ENCODE measurements at regions not wholly inside any gene's neighbourhood (a gene's known extent, or its start where the extent isn't known, plus 50 kb on each side); places are given as distances from the start of the nearest gene placed in this dataset.

DNA sequence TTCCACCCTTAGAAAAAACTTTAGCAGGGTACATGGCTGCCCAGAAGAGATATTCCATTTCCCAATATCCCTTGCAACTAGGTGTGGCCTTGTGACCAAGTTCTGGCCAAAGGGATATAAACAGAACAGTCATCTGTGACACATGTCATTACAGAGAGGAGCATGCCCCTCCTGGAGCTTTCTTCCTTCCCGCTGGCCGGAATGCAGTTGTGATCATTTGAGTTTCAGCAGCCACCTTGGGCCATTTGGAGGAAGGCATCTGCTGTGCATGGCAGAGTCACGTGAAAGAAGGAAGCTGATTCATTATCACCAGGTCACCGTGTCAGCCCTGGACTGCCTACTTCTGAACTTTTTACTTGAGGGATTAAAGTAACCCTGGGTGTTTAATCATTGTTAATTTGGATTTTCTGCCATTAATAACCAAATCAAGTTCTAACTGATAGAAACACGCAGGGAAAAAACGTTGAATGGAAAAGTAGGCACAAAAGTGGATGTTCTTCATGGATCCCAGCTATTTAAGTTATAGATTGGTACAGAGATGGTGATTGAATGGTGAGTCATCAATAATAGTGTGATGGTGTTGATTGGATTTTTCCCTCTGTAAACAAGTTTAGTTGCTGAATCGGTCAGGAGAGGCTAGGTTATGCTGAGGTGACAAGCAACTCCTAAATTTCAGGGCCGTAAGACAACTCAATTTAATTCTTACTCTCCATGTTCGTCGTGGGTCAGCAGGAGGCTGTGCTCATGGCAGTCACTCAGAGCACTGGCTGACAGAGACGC lies 80.7 kb upstream of the CCDC167 start:
- peaks cover 3% of the 10 kb centered on the region for H3K27me3 Mint-ChIP-seq (ENCODE audit: low read depth)
- H3K27ac Mint-ChIP-seq (ENCODE audit: unreplicated experiment) = no peak overlapping the region
- DNase-seq (ENCODE audit: low spot score) = no peak
- peaks cover 12% of the 10 kb centered on the region for H3K4me1 Mint-ChIP-seq (ENCODE audit: low read depth)
- H3K36me3 Mint-ChIP-seq (ENCODE audit: low read depth) = no peaks in the 10 kb centered on the region
- TF ChIP-seq, protein P1, sequence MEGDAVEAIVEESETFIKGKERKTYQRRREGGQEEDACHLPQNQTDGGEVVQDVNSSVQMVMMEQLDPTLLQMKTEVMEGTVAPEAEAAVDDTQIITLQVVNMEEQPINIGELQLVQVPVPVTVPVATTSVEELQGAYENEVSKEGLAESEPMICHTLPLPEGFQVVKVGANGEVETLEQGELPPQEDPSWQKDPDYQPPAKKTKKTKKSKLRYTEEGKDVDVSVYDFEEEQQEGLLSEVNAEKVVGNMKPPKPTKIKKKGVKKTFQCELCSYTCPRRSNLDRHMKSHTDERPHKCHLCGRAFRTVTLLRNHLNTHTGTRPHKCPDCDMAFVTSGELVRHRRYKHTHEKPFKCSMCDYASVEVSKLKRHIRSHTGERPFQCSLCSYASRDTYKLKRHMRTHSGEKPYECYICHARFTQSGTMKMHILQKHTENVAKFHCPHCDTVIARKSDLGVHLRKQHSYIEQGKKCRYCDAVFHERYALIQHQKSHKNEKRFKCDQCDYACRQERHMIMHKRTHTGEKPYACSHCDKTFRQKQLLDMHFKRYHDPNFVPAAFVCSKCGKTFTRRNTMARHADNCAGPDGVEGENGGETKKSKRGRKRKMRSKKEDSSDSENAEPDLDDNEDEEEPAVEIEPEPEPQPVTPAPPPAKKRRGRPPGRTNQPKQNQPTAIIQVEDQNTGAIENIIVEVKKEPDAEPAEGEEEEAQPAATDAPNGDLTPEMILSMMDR (IDR thresholded peaks at IDR 0.05) = no peak
- no peaks in the 10 kb centered on the region for H3K9me3 Mint-ChIP-seq (ENCODE audit: low read depth)
- no peak overlapping the region for H3K4me3 Mint-ChIP-seq (ENCODE audit: unreplicated experiment)

DNA sequence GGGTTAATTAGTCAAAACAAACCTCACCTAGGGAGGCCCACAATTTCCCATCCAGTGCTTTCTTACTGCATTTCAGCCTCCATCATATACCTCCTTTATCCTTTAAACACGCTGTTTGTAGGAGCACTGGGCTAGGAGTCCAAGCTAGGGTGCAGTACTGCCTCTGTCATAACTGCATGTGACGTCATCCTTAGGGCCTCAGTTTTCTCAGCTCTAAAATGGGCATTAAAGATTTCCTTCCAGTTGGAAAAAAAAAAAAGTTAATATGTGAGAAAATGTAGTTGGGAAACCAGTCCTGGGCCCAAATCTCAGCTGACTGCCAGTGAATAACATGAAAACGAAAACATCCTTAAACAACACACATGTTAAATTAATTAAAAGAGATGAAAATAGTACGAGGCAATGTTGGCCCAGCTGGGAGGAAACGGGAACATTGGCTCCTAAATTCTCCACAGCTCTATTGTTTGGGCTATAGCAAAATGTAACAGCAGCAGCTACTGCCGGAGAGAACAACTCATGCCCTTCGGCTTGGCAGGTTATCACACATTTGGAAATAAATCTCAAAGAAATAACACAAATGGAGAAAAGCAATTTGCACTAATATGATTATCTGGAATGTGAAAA lies 79.9 kb upstream of the CCDC167 start:
- no peaks in the 10 kb centered on the region for H3K36me3 Mint-ChIP-seq (ENCODE audit: low read depth)
- DNase-seq (ENCODE audit: low spot score) = no peak

DNA sequence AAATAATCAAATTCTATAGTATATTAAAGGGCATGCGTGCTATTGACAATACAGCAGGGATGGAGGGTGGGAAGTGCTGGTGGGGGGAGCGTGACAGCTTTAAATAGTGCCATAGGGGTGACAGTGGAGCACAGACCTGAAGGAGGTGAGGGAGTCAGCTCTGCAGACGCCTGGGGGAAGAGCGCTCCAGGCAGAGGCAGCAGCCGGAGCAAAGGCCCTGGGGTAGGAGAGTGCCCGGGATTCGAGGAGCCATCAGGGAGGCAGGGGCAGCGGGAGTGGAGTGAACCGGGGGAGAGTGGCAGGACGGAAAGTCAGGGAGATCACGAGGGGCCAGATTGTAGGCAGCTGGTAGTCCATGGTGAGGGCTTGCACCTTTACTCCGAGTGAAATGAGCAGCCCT lies 78.4 kb upstream of the CCDC167 start:
- Mint-ChIP-seq H3K4me3 (ENCODE audit: unreplicated experiment) (no peak overlapping the region), H3K27ac (ENCODE audit: unreplicated experiment) (no peak overlapping the region), H3K36me3 (ENCODE audit: low read depth) (no peaks in the 10 kb centered on the region), H3K27me3 (ENCODE audit: low read depth) (no peaks in the 10 kb centered on the region), H3K4me1 (ENCODE audit: low read depth) (peaks cover 12% of the 10 kb centered on the region), H3K9me3 (ENCODE audit: low read depth) (no peaks in the 10 kb centered on the region)
- TF ChIP-seq, protein P1 (IDR thresholded peaks at IDR 0.05) = no peak
- no peak for DNase-seq (ENCODE audit: low spot score)

More for the DNA sequence above, 79.9 kb upstream of the CCDC167 start:
- TF ChIP-seq, protein P1 (IDR thresholded peaks at IDR 0.05) = no peak
- Mint-ChIP-seq H3K4me3 (ENCODE audit: unreplicated experiment) (no peak overlapping the region), H3K9me3 (ENCODE audit: low read depth) (no peaks in the 10 kb centered on the region), H3K4me1 (ENCODE audit: low read depth) (peaks cover 12% of the 10 kb centered on the region), H3K27ac (ENCODE audit: unreplicated experiment) (no peak overlapping the region), H3K27me3 (ENCODE audit: low read depth) (peaks cover 2% of the 10 kb centered on the region)

DNA sequence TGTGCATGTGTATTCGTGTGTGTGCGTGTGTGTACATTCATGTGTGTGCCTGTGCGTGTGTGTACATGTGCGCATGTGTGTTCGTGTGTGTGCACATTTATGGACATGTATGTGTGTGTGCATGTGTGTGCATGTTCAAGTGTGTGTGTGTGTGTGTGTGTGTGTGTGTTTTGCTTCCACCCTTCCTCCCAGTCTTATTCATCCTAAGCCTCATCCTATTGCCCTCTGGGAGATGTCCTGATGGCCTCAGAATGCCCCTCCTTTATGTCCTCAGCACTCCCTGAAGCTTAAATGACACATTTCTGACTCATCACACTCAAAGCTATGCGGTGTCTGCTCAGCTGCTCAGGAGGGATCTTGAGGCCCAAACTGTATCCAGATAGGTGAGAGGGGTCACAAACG lies 76.6 kb upstream of the CCDC167 start:
- Mint-ChIP-seq H3K27ac (ENCODE audit: unreplicated experiment) (no peak overlapping the region), H3K36me3 (ENCODE audit: low read depth) (no peaks in the 10 kb centered on the region), H3K4me3 (ENCODE audit: unreplicated experiment) (no peak overlapping the region), H3K4me1 (ENCODE audit: low read depth) (peaks cover 9% of the 10 kb centered on the region), H3K9me3 (ENCODE audit: low read depth) (no peaks in the 10 kb centered on the region), H3K27me3 (ENCODE audit: low read depth) (peaks cover 2% of the 10 kb centered on the region)
- DNase-seq (ENCODE audit: low spot score) = no peak
- TF ChIP-seq, protein P1 (IDR thresholded peaks at IDR 0.05) = no peak

DNA sequence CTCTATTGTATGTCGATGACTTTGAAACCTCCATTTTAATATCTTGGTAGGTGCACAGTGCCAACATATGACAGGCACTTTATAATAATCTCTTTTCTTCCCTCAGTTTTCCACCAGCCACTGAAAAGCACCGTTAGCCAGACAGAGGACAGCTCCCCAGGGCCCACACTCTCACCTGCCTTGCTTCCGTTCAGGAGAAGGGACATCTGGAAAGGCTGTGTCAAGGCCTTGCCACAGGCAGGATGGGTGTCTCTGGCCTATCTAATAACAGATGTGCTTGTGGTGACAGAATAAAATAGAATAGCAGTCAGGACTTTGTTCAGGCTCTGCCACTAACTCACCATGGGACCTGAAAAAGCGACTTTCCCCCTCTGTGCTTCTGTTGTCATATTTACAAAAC lies 75.5 kb upstream of the CCDC167 start:
- Mint-ChIP-seq H3K4me3 (ENCODE audit: unreplicated experiment) (no peak overlapping the region), H3K9me3 (ENCODE audit: low read depth) (no peaks in the 10 kb centered on the region), H3K36me3 (ENCODE audit: low read depth) (no peaks in the 10 kb centered on the region), H3K4me1 (ENCODE audit: low read depth) (peaks cover 9% of the 10 kb centered on the region), H3K27ac (ENCODE audit: unreplicated experiment) (no peak overlapping the region), H3K27me3 (ENCODE audit: low read depth) (peaks cover 5% of the 10 kb centered on the region)
- TF ChIP-seq, protein P1 (IDR thresholded peaks at IDR 0.05) = no peak
- no peak for DNase-seq (ENCODE audit: low spot score)
